SU-DHL-6 (cell line): ENCODE measurements at regions not wholly inside any gene's neighbourhood (a gene's known extent, or its start where the extent isn't known, plus 50 kb on each side); places are given as distances from the start of the nearest gene placed in this dataset.

ENCODE experiments used
- H2AFZ ChIP-seq: fragments of 200-600 bp; sonication (generic); 2 replicates; pipeline ENCODE4 v1.6.1; 2014; ENCODE audit warnings: low read depth, mild to moderate bottlenecking, moderate library complexity, mixed read lengths, antibody characterized with exemption, low read length; ENCODE audit not compliant: severe bottlenecking
- H3F3A ChIP-seq: fragments of 200-600 bp; shearing (Covaris generic); 2 replicates; pipeline ENCODE4 v1.6.0; 2016; ENCODE audit warnings: antibody characterized with exemption, mild to moderate bottlenecking; ENCODE audit not compliant: insufficient read depth
- H3K27ac ChIP-seq: fragments of 200-600 bp; sonication (generic); 2 replicates; pipeline ENCODE4 v1.5.1; 2016; ENCODE audit warnings: low read depth, mild to moderate bottlenecking, low read length, moderate library complexity, mixed read lengths
- H3K27me3 ChIP-seq: fragments of 200-600 bp; sonication (generic), shearing (Covaris generic); 2 replicates; pipeline ENCODE4 v1.6.0; 2014; ENCODE audit warnings: mild to moderate bottlenecking, low read length
- H3K36me3 ChIP-seq: fragments of 200-600 bp; sonication (generic); 2 replicates; pipeline ENCODE4 v1.6.1; 2014; ENCODE audit warnings: mild to moderate bottlenecking, low read length, mixed read lengths
- H3K4me2 ChIP-seq: fragments of 300-600, 200-600 bp; shearing (Covaris generic), sonication (generic); 2 replicates; pipeline ENCODE4 v1.6.0; 2014; ENCODE audit warnings: low read length, low read depth, mild to moderate bottlenecking; ENCODE audit not compliant: poor library complexity, severe bottlenecking
- H3K4me3 ChIP-seq: fragments of 200-600 bp; sonication (generic); 2 replicates; pipeline ENCODE4 v1.5.1; 2014; ENCODE audit warnings: antibody characterized with exemption, low read length, mild to moderate bottlenecking, mixed read lengths; ENCODE audit not compliant: insufficient read depth, poor library complexity, severe bottlenecking
- H3K79me2 ChIP-seq: fragments of 200-600 bp; sonication (generic); 2 replicates; pipeline ENCODE4 v1.6.1; 2014; ENCODE audit warnings: mild to moderate bottlenecking, low read length, moderate library complexity; ENCODE audit not compliant: insufficient read depth
- H3K9ac ChIP-seq: fragments of 200-600 bp; sonication (generic); 2 replicates; pipeline ENCODE4 v1.7.0; 2014; ENCODE audit warnings: mild to moderate bottlenecking, low read length
- H3K9me2 ChIP-seq: fragments of 200-600 bp; sonication (generic); replicated peaks from 2 replicates; pipeline ENCODE4 v1.6.1; 2014; ENCODE audit warnings: low read length; ENCODE audit not compliant: insufficient read depth
- H3K9me3 ChIP-seq: fragments of 200-600 bp; sonication (generic); 2 replicates; pipeline ENCODE4 v1.6.1; 2014; ENCODE audit warnings: low read length, mixed read lengths; ENCODE audit not compliant: insufficient read depth
- H4K20me1 ChIP-seq: fragments of 200-600 bp; sonication (generic); 2 replicates; pipeline ENCODE4 v1.6.1; 2014; ENCODE audit warnings: low read depth, mild to moderate bottlenecking, antibody characterized with exemption, low read length, moderate library complexity, mixed read lengths
- CTCF ChIP-seq: fragments of 200-600 bp; sonication (generic); IDR thresholded peaks from one replicate; pipeline ENCODE4 v1.5.1; 2017; ENCODE audit warnings: antibody characterized with exemption, mild to moderate bottlenecking, low read length, moderate library complexity; ENCODE audit not compliant: insufficient read depth, poor library complexity, severe bottlenecking
- EZH2phosphoT487 ChIP-seq: fragments of 200-600 bp; sonication (generic), shearing (Covaris generic); conservative IDR thresholded peaks from 2 replicates; pipeline ENCODE4 v1.6.1; 2018; ENCODE audit warnings: mild to moderate bottlenecking, antibody characterized with exemption, low read length, moderate library complexity, mixed read lengths

DNA sequence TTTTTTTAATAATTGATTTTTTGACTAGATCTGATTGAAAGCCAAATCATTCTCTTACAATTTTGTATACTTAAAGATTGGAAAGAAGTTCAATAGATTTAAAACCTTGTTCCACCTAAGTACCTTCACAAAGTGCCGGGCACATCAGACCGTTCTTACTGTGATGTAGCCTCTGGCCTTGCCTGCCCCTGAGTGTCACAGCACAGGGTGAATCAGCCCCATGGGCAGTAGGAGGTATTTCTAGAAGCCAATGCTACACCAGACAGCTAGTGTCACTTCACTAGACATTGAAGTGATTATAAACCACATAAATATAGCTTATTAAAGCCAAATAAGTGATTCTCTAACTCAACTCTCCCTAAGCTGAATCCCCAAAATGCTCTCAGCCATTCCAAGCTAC, 131.3 kb downstream of the LACC1 start:
- no peak overlapping the region for H2AFZ ChIP-seq
- TF ChIP-seq EZH2phosphoT487 (no peak), CTCF (no peak)
- H3K27ac ChIP-seq, result no peak overlapping the region
- H3K27me3 ChIP-seq, result no peaks in the 10 kb centered on the region
- no peak overlapping the region for H3K9ac ChIP-seq
- no peaks in the 10 kb centered on the region for H3K9me3 ChIP-seq
- H3K9me2 ChIP-seq, result no peaks in the 10 kb centered on the region
- H3F3A ChIP-seq, result no peaks in the 10 kb centered on the region
- H3K4me2 ChIP-seq, result no peak overlapping the region
- H3K79me2 ChIP-seq, result no peaks in the 10 kb centered on the region
- H4K20me1 ChIP-seq, result no peaks in the 10 kb centered on the region
- H3K36me3 ChIP-seq, result no peaks in the 10 kb centered on the region
- no peak overlapping the region for H3K4me3 ChIP-seq

DNA sequence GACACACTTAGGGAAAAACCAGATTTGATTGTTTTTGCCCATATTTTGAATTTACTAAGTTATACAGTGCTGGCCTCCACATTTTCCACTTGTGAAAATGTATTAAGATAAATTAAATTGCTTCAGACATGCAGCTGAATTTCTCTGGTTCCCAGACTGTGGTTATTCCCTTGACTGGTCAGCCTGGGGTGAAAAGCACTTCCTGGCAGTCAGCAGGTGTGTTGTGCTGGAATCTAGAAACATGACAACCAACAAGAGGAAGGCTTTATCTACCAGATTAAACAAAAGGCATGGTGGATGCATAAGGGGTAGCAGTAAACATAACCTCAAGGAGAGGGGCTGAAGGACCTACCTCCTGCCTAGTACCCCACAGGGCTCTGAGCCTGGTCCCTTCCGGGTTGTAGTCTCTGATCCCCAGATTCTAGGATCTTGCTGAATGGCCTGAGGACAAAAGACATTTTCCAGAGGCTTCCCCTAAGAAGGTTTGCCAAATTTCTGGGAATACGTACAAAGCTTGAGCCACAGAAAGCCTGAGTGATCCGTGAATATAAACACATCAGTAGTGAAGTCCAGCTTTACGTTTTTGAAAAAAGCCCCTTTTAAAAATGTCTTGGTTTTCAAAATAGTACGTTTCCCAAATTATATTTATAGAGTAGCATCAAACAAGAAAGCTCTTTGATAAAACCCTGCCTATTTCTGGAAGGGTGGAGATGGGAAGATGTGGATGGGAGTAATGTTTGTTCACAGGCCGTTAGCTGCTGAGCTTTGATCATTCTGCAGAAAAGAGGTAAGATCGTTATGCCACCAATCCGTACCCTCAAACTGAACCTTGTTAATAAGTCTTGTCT, 133.4 kb downstream of the LACC1 start:
- H3K27ac ChIP-seq, result no peak overlapping the region
- H4K20me1 ChIP-seq, result no peaks in the 10 kb centered on the region
- H3F3A ChIP-seq, result no peaks in the 10 kb centered on the region
- no peak for TF ChIP-seq EZH2phosphoT487
- no peak for TF ChIP-seq CTCF
- no peaks in the 10 kb centered on the region for H3K27me3 ChIP-seq
- no peaks in the 10 kb centered on the region for H3K9me2 ChIP-seq
- H2AFZ ChIP-seq, result no peak overlapping the region
- no peak overlapping the region for H3K9ac ChIP-seq
- H3K9me3 ChIP-seq, result no peaks in the 10 kb centered on the region
- no peak overlapping the region for H3K4me2 ChIP-seq
- no peaks in the 10 kb centered on the region for H3K36me3 ChIP-seq
- H3K4me3 ChIP-seq, result no peak overlapping the region
- no peaks in the 10 kb centered on the region for H3K79me2 ChIP-seq

DNA sequence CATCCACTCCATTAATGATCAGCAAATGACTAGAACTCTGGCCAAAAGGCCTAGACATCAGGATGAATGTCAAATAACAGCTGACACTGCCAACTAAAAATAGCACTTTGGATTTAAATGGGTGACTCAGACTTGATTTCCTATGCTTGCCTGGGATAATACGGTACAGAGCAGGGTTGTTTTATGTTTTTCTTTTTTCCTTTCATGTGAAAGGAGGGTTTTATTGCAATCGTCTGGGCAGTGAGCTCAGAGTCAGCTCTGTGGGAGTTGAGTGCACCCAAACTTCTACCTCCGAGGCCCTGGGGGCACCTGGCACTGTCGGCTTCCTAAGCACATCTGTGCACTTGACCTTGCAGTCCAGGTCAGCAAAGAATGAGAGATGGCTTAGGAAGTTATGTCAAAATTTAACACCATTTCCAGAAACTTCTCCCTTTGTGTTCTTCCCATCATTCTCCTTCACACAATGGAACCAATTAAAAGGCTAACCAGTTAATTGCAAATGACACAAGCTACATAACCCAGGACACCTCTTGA, 134.1 kb downstream of the LACC1 start:
- no peaks in the 10 kb centered on the region for H3K27me3 ChIP-seq
- H3K79me2 ChIP-seq, result no peaks in the 10 kb centered on the region
- TF ChIP-seq CTCF (no peak), EZH2phosphoT487 (no peak)
- no peaks in the 10 kb centered on the region for H3F3A ChIP-seq
- H3K9me2 ChIP-seq, result no peaks in the 10 kb centered on the region
- no peak overlapping the region for H3K4me2 ChIP-seq
- H3K4me3 ChIP-seq, result no peak overlapping the region
- H3K27ac ChIP-seq, result no peak overlapping the region
- no peaks in the 10 kb centered on the region for H3K36me3 ChIP-seq
- no peak overlapping the region for H3K9ac ChIP-seq
- H2AFZ ChIP-seq, result no peak overlapping the region
- H4K20me1 ChIP-seq, result no peaks in the 10 kb centered on the region
- no peaks in the 10 kb centered on the region for H3K9me3 ChIP-seq
